D721Med (cell line): ENCODE measurements at regions not wholly inside any gene's neighbourhood (a gene's known extent, or its start where the extent isn't known, plus 50 kb on each side); places are given as distances from the start of the nearest gene placed in this dataset.

ENCODE experiments used
- DNase-seq: peaks from one replicate; pipeline ENCODE4 v3.0.0; 2011; ENCODE audit warnings: low spot score; ENCODE audit not compliant: insufficient read length
- FAIRE-seq: peaks from 2 replicates; lab custom pipeline; 2011; peaks lifted over from hg19 to GRCh38; lab: Jason Lieb, UNC
- CTCF ChIP-seq: IDR thresholded peaks from 2 replicates; pipeline ENCODE4 v1.5.1; 2012; ENCODE audit warnings: mild to moderate bottlenecking, control low read depth; ENCODE audit not compliant: insufficient read depth; ENCODE audit errors: missing control alignments

GRCh38 chr6:141151710-141152417 lies 980.9 kb upstream of the GJE1 start:
- no peak for TF ChIP-seq CTCF
- FAIRE-seq, result no peak
- DNase-seq, result no peak

- TF ChIP-seq CTCF, result no peak
- no peak for DNase-seq
- no peak for FAIRE-seq
Observed at GRCh38 chr6:141141870-141142269, 990.9 kb upstream of the GJE1 start.

GRCh38 chr6:141140905-141141304 lies 991.8 kb upstream of the GJE1 start:
- no peak for DNase-seq
- no peak for FAIRE-seq
- no peak for TF ChIP-seq CTCF

- no peak for TF ChIP-seq CTCF
- FAIRE-seq (no peak), DNase-seq (no peak)
Observed at GRCh38 chr6:141139461-141139860, 993.3 kb upstream of the GJE1 start.

- FAIRE-seq (peak; percentile 94), DNase-seq (no peak)
- TF ChIP-seq CTCF, result no peak
Observed at GRCh38 chr6:141134723-141135122, 998.0 kb upstream of the GJE1 start.

GRCh38 chr6:141133836-141134235 lies 998.9 kb upstream of the GJE1 start:
- no peak for FAIRE-seq
- DNase-seq, result no peak
- TF ChIP-seq CTCF, result no peak

GRCh38 chr6:141133346-141133745 lies 999.4 kb upstream of the GJE1 start:
- no peak for TF ChIP-seq CTCF
- no peak for DNase-seq
- FAIRE-seq, result no peak
